ENCODE measurements at regions not wholly inside any gene's neighbourhood (a gene's known extent, or its start where the extent isn't known, plus 50 kb on each side); places are given as distances from the start of the nearest gene placed in this dataset.
A peak's percentile ranks its signal among the peaks of the same experiment; 100 is the strongest.

DNA sequence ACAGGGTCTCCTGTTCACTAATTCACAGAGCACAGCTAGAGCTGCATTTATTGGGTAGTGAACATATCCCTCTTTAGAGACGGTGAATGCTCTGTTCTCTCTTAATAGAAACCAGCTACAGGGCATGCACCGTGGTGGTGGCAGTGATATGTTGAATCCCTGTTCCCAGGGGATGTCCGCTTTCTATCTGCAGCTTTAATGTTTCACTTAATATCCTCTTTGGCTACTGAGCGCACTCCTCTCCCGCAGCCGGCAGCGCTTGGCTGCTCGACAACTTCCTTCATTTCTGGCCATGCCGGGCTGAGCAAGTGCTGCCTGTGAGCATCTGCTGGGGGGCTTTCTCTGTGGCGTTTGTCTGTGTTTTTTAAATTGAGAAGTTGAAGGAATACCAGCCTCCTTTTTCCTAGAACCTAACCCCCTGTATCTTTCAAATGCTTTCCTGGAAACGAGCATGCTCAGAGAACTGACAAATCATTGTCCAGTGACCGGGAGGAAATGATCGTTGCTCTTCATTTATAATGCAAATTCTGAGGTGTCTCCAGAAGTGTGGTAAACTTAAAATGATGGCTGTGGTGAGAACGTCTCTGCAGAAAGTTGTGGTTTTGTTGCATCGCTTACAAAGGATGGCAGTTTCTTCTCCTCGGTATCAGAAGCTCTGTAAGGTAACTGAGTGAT is 297.9 kb downstream of the UTRN start:
- H3K4me3 ChIP-seq (ENCODE audit: low read length in 2 of 2) = peak overlapping the region; percentile 50 to 57
- H3K4me1 ChIP-seq (ENCODE audit: control insufficient read depth in 2 of 2, insufficient read depth in 2 of 2, low read length in 2 of 2) = peaks cover 7 to 20% of the 10 kb centered on the region in 2 donors
- peak overlapping the region; percentile 89 to 94 for H3K27ac ChIP-seq (ENCODE audit: low read depth in 1 of 2, low read length in 1 of 2)
- H3K36me3 ChIP-seq (ENCODE audit: control insufficient read depth in 2 of 2, insufficient read depth in 2 of 2, low read length in 1 of 2) = peaks cover 4 to 7% of the 10 kb centered on the region in 2 donors
- under 1% methylated on average over 16 of the region's 16 CpGs for WGBS
- DNase-seq (ENCODE audit: low read depth in 6 of 9, low spot score in 9 of 9) = peak; percentile 49 to 91 (median 72)
- no peaks in the 10 kb centered on the region for H3K9me3 ChIP-seq (ENCODE audit: control insufficient read depth in 2 of 2, insufficient read depth in 1 of 2, low read length in 1 of 2)
- no peaks in the 10 kb centered on the region for H3K27me3 ChIP-seq (ENCODE audit: control insufficient read depth in 2 of 2, insufficient read depth in 1 of 2, low read length in 1 of 2)

DNA sequence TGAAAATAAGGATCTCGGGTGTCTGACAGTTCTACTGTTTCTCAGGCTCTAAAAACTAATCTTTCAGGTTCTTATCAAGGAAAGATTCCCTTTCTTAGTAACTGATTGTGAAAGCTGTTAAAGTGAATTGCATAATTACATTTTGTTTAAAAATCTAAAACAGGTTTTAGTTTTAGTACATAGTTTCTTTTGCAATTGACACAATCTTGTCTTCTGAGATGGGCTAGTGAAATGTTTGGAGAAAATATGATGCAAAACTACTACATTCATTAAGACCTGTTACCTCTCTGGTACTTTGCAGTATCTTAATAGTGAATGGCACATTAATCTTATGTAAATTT is 298.4 kb downstream of the UTRN start:
- Histone ChIP-seq H3K36me3 (ENCODE audit: control insufficient read depth in 2 of 2, insufficient read depth in 2 of 2, low read length in 1 of 2) (peaks cover 0 to 3% of the 10 kb centered on the region in 2 donors), H3K4me3 (ENCODE audit: low read length in 2 of 2) (peak overlapping the region; percentile 50 to 57), H3K27ac (ENCODE audit: low read depth in 1 of 2, low read length in 1 of 2) (peak overlapping the region; percentile 89 to 94), H3K9me3 (ENCODE audit: control insufficient read depth in 2 of 2, insufficient read depth in 1 of 2, low read length in 1 of 2) (no peaks in the 10 kb centered on the region), H3K27me3 (ENCODE audit: control insufficient read depth in 2 of 2, insufficient read depth in 1 of 2, low read length in 1 of 2) (no peaks in the 10 kb centered on the region), H3K4me1 (ENCODE audit: control insufficient read depth in 2 of 2, insufficient read depth in 2 of 2, low read length in 2 of 2) (peaks cover 7 to 21% of the 10 kb centered on the region in 2 donors)
- 2% methylated on average over 1 of the region's 1 CpG for WGBS
- DNase-seq (ENCODE audit: low read depth in 6 of 9, low spot score in 9 of 9) = no peak

DNA sequence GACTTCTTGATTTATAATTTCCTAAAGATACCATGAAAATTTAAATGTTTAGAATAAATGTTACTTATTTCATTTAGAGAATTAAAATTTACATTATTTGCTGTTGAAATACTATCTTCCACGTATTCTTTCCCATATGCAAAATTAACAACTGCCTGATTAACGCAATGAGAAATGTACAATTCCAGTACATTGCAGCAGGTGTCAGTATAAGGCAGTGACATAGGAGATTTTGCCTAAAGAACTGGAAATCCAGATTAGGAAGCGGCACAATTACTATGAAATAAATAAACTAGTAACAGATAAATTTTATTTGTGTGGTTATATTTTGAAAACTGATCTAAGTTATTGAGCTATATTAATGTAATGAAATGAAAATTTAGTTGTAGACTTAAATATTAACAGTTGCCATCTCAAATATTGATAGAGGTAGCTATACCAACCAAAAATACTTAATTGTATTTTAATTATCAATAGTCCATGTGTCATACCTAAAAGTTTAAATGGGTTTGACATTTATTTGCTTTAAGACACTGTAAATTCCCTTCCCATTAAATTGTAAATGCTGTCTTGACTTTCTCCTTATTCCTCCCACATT is 300.2 kb downstream of the UTRN start:
- Histone ChIP-seq H3K27ac (ENCODE audit: low read depth in 1 of 2, low read length in 1 of 2) (no peak overlapping the region), H3K4me3 (ENCODE audit: low read length in 2 of 2) (no peak overlapping the region), H3K9me3 (ENCODE audit: control insufficient read depth in 2 of 2, insufficient read depth in 1 of 2, low read length in 1 of 2) (no peaks in the 10 kb centered on the region), H3K27me3 (ENCODE audit: control insufficient read depth in 2 of 2, insufficient read depth in 1 of 2, low read length in 1 of 2) (no peaks in the 10 kb centered on the region), H3K4me1 (ENCODE audit: control insufficient read depth in 2 of 2, insufficient read depth in 2 of 2, low read length in 2 of 2) (peaks cover 7 to 21% of the 10 kb centered on the region in 2 donors), H3K36me3 (ENCODE audit: control insufficient read depth in 2 of 2, insufficient read depth in 2 of 2, low read length in 1 of 2) (peaks cover 0 to 3% of the 10 kb centered on the region in 2 donors)
- 52% methylated on average over 3 of the region's 3 CpGs for WGBS
- DNase-seq (ENCODE audit: low read depth in 6 of 9, low spot score in 9 of 9) = peak in 7 of 9 donors; percentile 40 to 79 (median 54)

DNA sequence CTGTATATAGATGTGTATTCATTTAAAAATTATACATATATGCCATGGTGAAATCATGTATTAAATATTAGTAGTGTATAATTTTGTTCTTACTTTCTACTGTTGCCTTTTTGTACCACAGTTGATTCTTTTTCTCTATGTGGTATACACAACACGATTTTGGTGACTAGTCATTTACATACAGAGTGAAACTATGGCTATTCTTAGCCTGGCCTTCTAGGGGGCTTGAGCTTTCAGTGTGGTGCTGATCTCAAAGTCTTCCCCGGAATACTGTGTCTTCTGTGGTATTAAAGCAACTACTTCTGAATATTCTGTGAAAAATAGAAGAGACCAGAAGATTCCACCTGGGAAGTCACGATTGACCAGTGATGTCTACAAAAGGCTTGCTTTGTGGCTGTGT is 301.9 kb downstream of the UTRN start:
- Histone ChIP-seq H3K9me3 (ENCODE audit: control insufficient read depth in 2 of 2, insufficient read depth in 1 of 2, low read length in 1 of 2) (no peaks in the 10 kb centered on the region), H3K27me3 (ENCODE audit: control insufficient read depth in 2 of 2, insufficient read depth in 1 of 2, low read length in 1 of 2) (no peaks in the 10 kb centered on the region), H3K4me1 (ENCODE audit: control insufficient read depth in 2 of 2, insufficient read depth in 2 of 2, low read length in 2 of 2) (peaks cover 7 to 18% of the 10 kb centered on the region in 2 donors), H3K36me3 (ENCODE audit: control insufficient read depth in 2 of 2, insufficient read depth in 2 of 2, low read length in 1 of 2) (peaks cover 0 to 3% of the 10 kb centered on the region in 2 donors), H3K4me3 (ENCODE audit: low read length in 2 of 2) (no peak overlapping the region), H3K27ac (ENCODE audit: low read depth in 1 of 2, low read length in 1 of 2) (no peak overlapping the region)
- DNase-seq (ENCODE audit: low read depth in 6 of 9, low spot score in 9 of 9) = no peak
- WGBS = 88% methylated on average over 3 of the region's 3 CpGs

DNA sequence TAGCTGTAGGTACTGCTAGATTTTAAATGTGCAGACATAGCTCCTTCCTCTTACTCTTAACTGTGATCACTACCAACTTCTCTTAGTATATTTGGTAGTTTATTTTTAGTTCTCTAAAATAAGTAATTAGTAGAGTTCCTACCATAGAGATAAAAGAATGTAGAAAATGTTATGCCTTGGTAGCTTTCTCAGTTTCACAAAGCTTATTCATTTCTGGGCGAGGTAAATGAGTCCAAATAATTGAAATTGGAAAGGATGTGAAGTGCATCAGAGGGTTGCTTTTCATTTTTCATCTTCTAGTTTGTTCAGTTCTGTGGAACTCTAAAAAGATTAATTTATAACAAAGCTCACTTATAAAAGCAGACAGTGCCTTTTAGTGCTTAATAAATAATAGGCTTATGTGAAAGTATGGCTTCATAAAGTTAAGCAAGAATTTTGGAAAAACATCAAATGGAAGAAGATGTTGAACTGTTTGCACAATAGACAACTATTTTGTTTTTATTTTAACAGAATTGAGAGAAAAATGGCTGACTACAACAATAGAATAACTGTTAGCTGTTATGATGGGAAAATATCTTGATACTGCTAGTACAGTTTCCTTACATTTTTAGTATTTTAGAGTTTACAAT is 303.7 kb downstream of the UTRN start:
- H3K27ac ChIP-seq (ENCODE audit: low read depth in 1 of 2, low read length in 1 of 2) = no peak overlapping the region
- H3K4me3 ChIP-seq (ENCODE audit: low read length in 2 of 2) = no peak overlapping the region
- peaks cover 0 to 8% of the 10 kb centered on the region in 2 donors for H3K4me1 ChIP-seq (ENCODE audit: control insufficient read depth in 2 of 2, insufficient read depth in 2 of 2, low read length in 2 of 2)
- H3K9me3 ChIP-seq (ENCODE audit: control insufficient read depth in 2 of 2, insufficient read depth in 1 of 2, low read length in 1 of 2) = no peaks in the 10 kb centered on the region
- H3K36me3 ChIP-seq (ENCODE audit: control insufficient read depth in 2 of 2, insufficient read depth in 2 of 2, low read length in 1 of 2) = peaks cover 3 to 7% of the 10 kb centered on the region in 2 donors
- 91% methylated on average over 1 of the region's 1 CpG for WGBS
- no peak for DNase-seq (ENCODE audit: low read depth in 6 of 9, low spot score in 9 of 9)
- H3K27me3 ChIP-seq (ENCODE audit: control insufficient read depth in 2 of 2, insufficient read depth in 1 of 2, low read length in 1 of 2) = no peaks in the 10 kb centered on the region

DNA sequence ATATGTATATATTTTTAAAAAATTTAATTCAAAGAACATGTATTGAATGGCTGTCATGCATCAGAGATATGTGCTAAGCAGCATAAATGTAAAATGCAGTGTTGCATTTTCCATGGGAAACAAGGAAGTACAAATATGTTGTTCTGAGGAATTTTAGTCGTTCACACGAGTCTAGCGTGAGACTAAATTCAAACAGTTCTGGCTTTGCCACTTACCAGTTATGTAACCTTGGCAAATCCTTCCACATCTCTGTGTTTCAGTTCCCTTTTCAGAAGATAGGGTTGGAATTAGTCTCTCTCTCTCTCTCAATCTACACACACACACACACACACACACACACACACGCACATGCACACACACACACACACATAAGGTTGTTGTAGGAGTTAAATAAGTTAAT is 305.4 kb downstream of the UTRN start:
- Histone ChIP-seq H3K36me3 (ENCODE audit: control insufficient read depth in 2 of 2, insufficient read depth in 2 of 2, low read length in 1 of 2) (peaks cover 3 to 7% of the 10 kb centered on the region in 2 donors), H3K4me3 (ENCODE audit: low read length in 2 of 2) (no peak overlapping the region), H3K27ac (ENCODE audit: low read depth in 1 of 2, low read length in 1 of 2) (no peak overlapping the region), H3K27me3 (ENCODE audit: control insufficient read depth in 2 of 2, insufficient read depth in 1 of 2, low read length in 1 of 2) (no peaks in the 10 kb centered on the region), H3K4me1 (ENCODE audit: control insufficient read depth in 2 of 2, insufficient read depth in 2 of 2, low read length in 2 of 2) (peaks cover 0 to 8% of the 10 kb centered on the region in 2 donors), H3K9me3 (ENCODE audit: control insufficient read depth in 2 of 2, insufficient read depth in 1 of 2, low read length in 1 of 2) (no peaks in the 10 kb centered on the region)
- WGBS = 79% methylated on average over 4 of the region's 4 CpGs
- no peak for DNase-seq (ENCODE audit: low read depth in 6 of 9, low spot score in 9 of 9)

DNA sequence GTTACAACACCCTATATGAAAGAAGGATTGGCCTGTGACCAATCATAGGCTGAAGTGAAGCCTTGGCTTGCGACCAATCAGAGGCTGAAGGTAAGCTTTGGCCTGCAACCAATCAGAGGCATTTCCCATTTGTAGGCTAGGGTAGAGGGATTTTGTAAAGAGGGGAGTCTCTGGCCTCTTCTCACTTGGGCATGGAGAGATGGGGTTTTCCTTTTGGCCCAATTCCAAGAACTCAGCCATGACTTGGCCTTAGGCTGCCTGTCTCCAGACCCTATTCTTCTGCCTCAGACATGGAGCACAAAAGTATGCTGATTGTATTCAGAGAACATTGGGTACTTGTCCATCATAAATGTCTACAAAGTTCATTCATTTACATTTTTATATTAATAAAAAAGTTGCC is 308.3 kb downstream of the UTRN start:
- no peak overlapping the region for H3K27ac ChIP-seq (ENCODE audit: low read depth in 1 of 2, low read length in 1 of 2)

DNA sequence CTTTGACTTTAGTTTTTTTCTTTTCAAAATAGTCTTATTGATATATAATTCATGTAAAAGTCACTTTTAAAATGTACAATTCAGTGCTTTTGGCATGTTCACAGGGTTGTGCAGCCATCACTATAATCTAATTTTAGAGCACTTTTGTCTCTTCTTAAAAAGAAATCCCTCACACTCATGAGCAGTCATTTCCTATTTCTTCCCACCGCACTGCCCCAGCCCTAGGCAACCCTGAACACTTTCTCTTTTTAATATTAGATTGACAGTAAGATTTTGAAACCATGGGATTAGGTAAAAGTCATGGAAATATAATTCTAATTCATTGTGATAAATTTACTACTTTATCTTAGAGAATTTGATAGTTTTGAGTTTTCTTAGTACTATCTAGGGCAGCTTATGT is 309.4 kb downstream of the UTRN start:
- no peaks in the 10 kb centered on the region for H3K27me3 ChIP-seq (ENCODE audit: control insufficient read depth in 2 of 2, insufficient read depth in 1 of 2, low read length in 1 of 2)
- no peaks in the 10 kb centered on the region for H3K4me1 ChIP-seq (ENCODE audit: control insufficient read depth in 2 of 2, insufficient read depth in 2 of 2, low read length in 2 of 2)
- no peak for DNase-seq (ENCODE audit: low read depth in 6 of 9, low spot score in 9 of 9)
- no peak overlapping the region for H3K4me3 ChIP-seq (ENCODE audit: low read length in 2 of 2)
- peaks cover 3 to 4% of the 10 kb centered on the region in 2 donors for H3K36me3 ChIP-seq (ENCODE audit: control insufficient read depth in 2 of 2, insufficient read depth in 2 of 2, low read length in 1 of 2)
- H3K27ac ChIP-seq (ENCODE audit: low read depth in 1 of 2, low read length in 1 of 2) = no peak overlapping the region
- H3K9me3 ChIP-seq (ENCODE audit: control insufficient read depth in 2 of 2, insufficient read depth in 1 of 2, low read length in 1 of 2) = no peaks in the 10 kb centered on the region
- WGBS = 64% methylated on average over 1 of the region's 1 CpG

More for the DNA sequence above, 308.3 kb downstream of the UTRN start:
- WGBS = 100% methylated on average over 1 of the region's 1 CpG
- Histone ChIP-seq H3K36me3 (ENCODE audit: control insufficient read depth in 2 of 2, insufficient read depth in 2 of 2, low read length in 1 of 2) (peaks cover 3 to 4% of the 10 kb centered on the region in 2 donors), H3K9me3 (ENCODE audit: control insufficient read depth in 2 of 2, insufficient read depth in 1 of 2, low read length in 1 of 2) (no peaks in the 10 kb centered on the region), H3K4me1 (ENCODE audit: control insufficient read depth in 2 of 2, insufficient read depth in 2 of 2, low read length in 2 of 2) (no peaks in the 10 kb centered on the region), H3K4me3 (ENCODE audit: low read length in 2 of 2) (no peak overlapping the region), H3K27me3 (ENCODE audit: control insufficient read depth in 2 of 2, insufficient read depth in 1 of 2, low read length in 1 of 2) (no peaks in the 10 kb centered on the region)
- no peak for DNase-seq (ENCODE audit: low read depth in 6 of 9, low spot score in 9 of 9)

DNA sequence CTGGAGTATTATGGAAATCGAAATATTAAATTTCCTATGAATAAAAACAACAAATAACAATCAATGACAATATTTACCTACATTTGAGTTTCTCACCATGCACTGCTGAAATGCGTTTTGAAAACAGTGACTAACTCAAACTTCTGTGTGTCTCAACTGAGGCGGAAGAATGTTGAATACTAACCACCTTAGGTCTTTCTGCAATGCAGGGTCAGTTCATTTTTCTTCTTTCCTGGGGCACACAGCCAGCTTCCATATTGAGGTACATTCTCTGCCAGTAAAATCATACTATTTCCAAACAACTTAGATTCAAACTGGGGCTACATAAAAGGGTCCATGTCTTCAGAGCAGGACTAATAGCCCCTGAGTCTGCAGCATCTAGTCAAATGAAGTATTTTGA is 310.1 kb downstream of the UTRN start:
- Histone ChIP-seq H3K4me3 (ENCODE audit: low read length in 2 of 2) (no peak overlapping the region), H3K36me3 (ENCODE audit: control insufficient read depth in 2 of 2, insufficient read depth in 2 of 2, low read length in 1 of 2) (peaks cover 3 to 4% of the 10 kb centered on the region in 2 donors), H3K9me3 (ENCODE audit: control insufficient read depth in 2 of 2, insufficient read depth in 1 of 2, low read length in 1 of 2) (no peaks in the 10 kb centered on the region), H3K27ac (ENCODE audit: low read depth in 1 of 2, low read length in 1 of 2) (no peak overlapping the region), H3K4me1 (ENCODE audit: control insufficient read depth in 2 of 2, insufficient read depth in 2 of 2, low read length in 2 of 2) (no peaks in the 10 kb centered on the region), H3K27me3 (ENCODE audit: control insufficient read depth in 2 of 2, insufficient read depth in 1 of 2, low read length in 1 of 2) (no peaks in the 10 kb centered on the region)
- WGBS = 98% methylated on average over 3 of the region's 3 CpGs
- no peak for DNase-seq (ENCODE audit: low read depth in 6 of 9, low spot score in 9 of 9)
